Type B pancreatic cell (in vitro differentiated cells): ENCODE measurements at regions not wholly inside any gene's neighbourhood (a gene's known extent, or its start where the extent isn't known, plus 50 kb on each side); places are given as distances from the start of the nearest gene placed in this dataset.
A peak's percentile ranks its signal among the peaks of the same experiment; 100 is the strongest.

Source experiments
- DNase-seq: peaks from one replicate; pipeline ENCODE4 v3.0.0; 2021; ENCODE audit warnings: mixed read lengths; ENCODE audit not compliant: unreplicated experiment; ENCODE audit errors: extremely low spot score
- H3K27ac Mint-ChIP-seq: 2 replicates; pipeline ENCODE4 v1.8.0; 2021; ENCODE audit warnings: mild to moderate bottlenecking, mixed read lengths
- H3K27me3 Mint-ChIP-seq: 2 replicates; pipeline ENCODE4 v1.8.0; 2021; ENCODE audit warnings: mixed read lengths
- H3K36me3 Mint-ChIP-seq: 2 replicates; pipeline ENCODE4 v1.8.0; 2021; ENCODE audit warnings: mixed read lengths
- H3K4me1 Mint-ChIP-seq: one replicate; pipeline ENCODE4 v1.8.0; 2021; ENCODE audit warnings: mixed read lengths; ENCODE audit not compliant: unreplicated experiment
- H3K4me3 Mint-ChIP-seq: 2 replicates; pipeline ENCODE4 v1.8.0; 2021; ENCODE audit warnings: mild to moderate bottlenecking, mixed read lengths
- H3K9me3 Mint-ChIP-seq: 2 replicates; pipeline ENCODE4 v1.8.0; 2021; ENCODE audit warnings: mixed read lengths
- CTCF ChIP-seq: fragments of 200-600 bp; sonication (generic); conservative IDR thresholded peaks from 2 replicates; pipeline ENCODE4 v1.5.0; 2021; ENCODE audit warnings: antibody characterized with exemption, mild to moderate bottlenecking

GRCh38 chrX:151816934-151817333, 82.4 kb downstream of the CNGA2 start:
- H3K4me3 Mint-ChIP-seq, result no peak overlapping the region
- TF ChIP-seq CTCF, result no peak
- no peak overlapping the region for H3K27ac Mint-ChIP-seq
- no peaks in the 10 kb centered on the region for H3K9me3 Mint-ChIP-seq
- H3K36me3 Mint-ChIP-seq, result no peaks in the 10 kb centered on the region
- H3K4me1 Mint-ChIP-seq, result no peaks in the 10 kb centered on the region
- DNase-seq, result no peak
- no peaks in the 10 kb centered on the region for H3K27me3 Mint-ChIP-seq

GRCh38 chrX:151818828-151819227, 84.3 kb downstream of the CNGA2 start:
- Mint-ChIP-seq H3K36me3 (no peaks in the 10 kb centered on the region), H3K4me3 (no peak overlapping the region), H3K27ac (no peak overlapping the region), H3K4me1 (no peaks in the 10 kb centered on the region), H3K27me3 (no peaks in the 10 kb centered on the region), H3K9me3 (no peaks in the 10 kb centered on the region)
- DNase-seq, result no peak
- no peak for TF ChIP-seq CTCF

- Mint-ChIP-seq H3K4me1 (peaks cover 2% of the 10 kb centered on the region), H3K9me3 (no peaks in the 10 kb centered on the region), H3K4me3 (no peak overlapping the region), H3K27me3 (no peaks in the 10 kb centered on the region), H3K36me3 (no peaks in the 10 kb centered on the region), H3K27ac (no peak overlapping the region)
- no peak for DNase-seq
- TF ChIP-seq CTCF, result no peak
These were observed 86.7 kb downstream of the CNGA2 start for GRCh38 chrX:151821226-151821625.

GRCh38 chrX:151825007-151825406, 87.7 kb upstream of the MAGEA4 start:
- TF ChIP-seq CTCF, result no peak
- H3K9me3 Mint-ChIP-seq, result no peaks in the 10 kb centered on the region
- DNase-seq, result no peak
- no peak overlapping the region for H3K4me3 Mint-ChIP-seq
- H3K4me1 Mint-ChIP-seq, result peaks cover 5% of the 10 kb centered on the region
- H3K36me3 Mint-ChIP-seq, result no peaks in the 10 kb centered on the region
- H3K27me3 Mint-ChIP-seq, result no peaks in the 10 kb centered on the region
- H3K27ac Mint-ChIP-seq, result no peak overlapping the region

GRCh38 chrX:151825925-151826485, 86.7 kb upstream of the MAGEA4 start:
- no peak overlapping the region for H3K4me3 Mint-ChIP-seq
- no peak for DNase-seq
- no peaks in the 10 kb centered on the region for H3K9me3 Mint-ChIP-seq
- H3K27ac Mint-ChIP-seq, result peak overlapping the region; percentile 53
- TF ChIP-seq CTCF, result no peak
- peaks cover 9% of the 10 kb centered on the region for H3K4me1 Mint-ChIP-seq
- no peaks in the 10 kb centered on the region for H3K36me3 Mint-ChIP-seq
- no peaks in the 10 kb centered on the region for H3K27me3 Mint-ChIP-seq
